ENCODE measurements at regions not wholly inside any gene's neighbourhood (a gene's known extent, or its start where the extent isn't known, plus 50 kb on each side); places are given as distances from the start of the nearest gene placed in this dataset.
A peak's percentile ranks its signal among the peaks of the same experiment; 100 is the strongest.

- H3K27ac ChIP-seq (ENCODE audit: low read depth, low read length), result no peak overlapping the region
- DNase-seq (ENCODE audit: low read depth in 4 of 6, low spot score in 6 of 6), result no peak
- no peak overlapping the region for H3K4me3 ChIP-seq (ENCODE audit: low read depth, low read length)
- no CpG with 5 or more reads among the region's 4 CpGs for WGBS (ENCODE audit: insufficient coverage)
- H3K4me1 ChIP-seq (ENCODE audit: control insufficient read depth, insufficient read depth, low read length), result no peaks in the 10 kb centered on the region
- H3K27me3 ChIP-seq (ENCODE audit: control insufficient read depth, insufficient read depth, low read length), result no peaks in the 10 kb centered on the region
- no peaks in the 10 kb centered on the region for H3K9me3 ChIP-seq (ENCODE audit: control insufficient read depth, insufficient read depth, low read length)
- no peaks in the 10 kb centered on the region for H3K36me3 ChIP-seq (ENCODE audit: control insufficient read depth, insufficient read depth, low read length)
These were observed 977.5 kb upstream of the SPRY2 start for GRCh38 chr13:81318231-81319019.

GRCh38 chr13:81314461-81314860 lies 973.5 kb upstream of the SPRY2 start:
- WGBS (ENCODE audit: insufficient coverage), result 57% methylated on average over 1 of the region's 3 CpGs

DNA sequence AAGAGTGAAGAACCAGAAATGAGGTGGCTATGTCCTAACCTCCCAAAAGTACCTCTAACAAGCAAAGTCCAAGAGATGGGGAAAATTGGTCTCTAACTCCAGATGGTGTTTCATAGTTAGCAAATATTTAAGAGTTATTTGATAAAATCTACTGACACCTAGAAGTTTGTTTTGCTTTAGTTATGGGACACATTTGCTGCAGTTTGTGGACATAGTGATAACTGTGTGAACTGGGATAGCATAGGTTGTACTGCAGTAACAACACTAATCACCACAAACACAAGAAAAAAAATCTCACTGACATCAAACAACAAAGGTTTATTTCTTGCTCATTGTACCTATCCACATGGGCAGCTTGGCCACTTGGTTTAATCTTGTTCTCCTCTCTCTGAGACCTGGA lies 965.0 kb upstream of the SPRY2 start:
- Histone ChIP-seq H3K27ac (ENCODE audit: low read depth, low read length) (no peak overlapping the region), H3K36me3 (ENCODE audit: control insufficient read depth, insufficient read depth, low read length) (no peaks in the 10 kb centered on the region), H3K27me3 (ENCODE audit: control insufficient read depth, insufficient read depth, low read length) (no peaks in the 10 kb centered on the region), H3K4me3 (ENCODE audit: low read depth, low read length) (no peak overlapping the region), H3K9me3 (ENCODE audit: control insufficient read depth, insufficient read depth, low read length) (no peaks in the 10 kb centered on the region), H3K4me1 (ENCODE audit: control insufficient read depth, insufficient read depth, low read length) (no peaks in the 10 kb centered on the region)
- DNase-seq (ENCODE audit: low read depth in 4 of 6, low spot score in 6 of 6), result no peak

More at GRCh38 chr13:81314461-81314860, 973.5 kb upstream of the SPRY2 start:
- H3K4me3 ChIP-seq (ENCODE audit: low read depth, low read length), result no peak overlapping the region
- H3K4me1 ChIP-seq (ENCODE audit: control insufficient read depth, insufficient read depth, low read length), result no peaks in the 10 kb centered on the region
- DNase-seq (ENCODE audit: low read depth in 4 of 6, low spot score in 6 of 6), result peak in 2 of 6 donors; percentile 7 to 82
- no peaks in the 10 kb centered on the region for H3K36me3 ChIP-seq (ENCODE audit: control insufficient read depth, insufficient read depth, low read length)
- no peak overlapping the region for H3K27ac ChIP-seq (ENCODE audit: low read depth, low read length)
- H3K27me3 ChIP-seq (ENCODE audit: control insufficient read depth, insufficient read depth, low read length), result no peaks in the 10 kb centered on the region
- H3K9me3 ChIP-seq (ENCODE audit: control insufficient read depth, insufficient read depth, low read length), result no peaks in the 10 kb centered on the region

DNA sequence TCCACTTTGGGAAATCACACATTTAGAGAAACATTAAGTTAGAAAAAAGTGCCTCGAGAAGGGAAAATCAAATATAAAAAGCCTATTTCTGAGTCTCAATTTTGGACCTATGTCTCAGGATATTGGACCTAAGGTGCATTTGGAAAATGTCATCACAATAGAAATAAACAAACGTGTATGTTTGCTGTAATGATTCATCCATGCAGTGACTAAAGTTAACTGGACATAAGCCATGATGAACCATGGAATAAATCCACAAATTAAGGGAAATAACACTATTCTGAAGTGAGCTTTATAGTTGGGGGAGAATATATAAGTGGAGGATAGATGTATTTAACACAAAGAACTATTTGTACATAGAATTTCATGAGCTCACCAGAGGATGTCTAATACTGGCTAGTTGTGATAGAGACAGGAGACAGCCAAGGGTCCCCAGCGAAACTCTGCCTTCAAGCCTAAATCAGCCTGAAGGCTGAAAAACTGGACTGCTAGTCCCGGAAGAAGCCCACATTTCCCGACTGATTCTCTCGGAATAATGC lies 963.3 kb upstream of the SPRY2 start:
- H3K27ac ChIP-seq (ENCODE audit: low read depth, low read length), result no peak overlapping the region
- no peaks in the 10 kb centered on the region for H3K4me1 ChIP-seq (ENCODE audit: control insufficient read depth, insufficient read depth, low read length)
- no peaks in the 10 kb centered on the region for H3K27me3 ChIP-seq (ENCODE audit: control insufficient read depth, insufficient read depth, low read length)
- no peak overlapping the region for H3K4me3 ChIP-seq (ENCODE audit: low read depth, low read length)
- WGBS (ENCODE audit: insufficient coverage), result 82% methylated on average over 2 of the region's 6 CpGs
- no peaks in the 10 kb centered on the region for H3K9me3 ChIP-seq (ENCODE audit: control insufficient read depth, insufficient read depth, low read length)
- H3K36me3 ChIP-seq (ENCODE audit: control insufficient read depth, insufficient read depth, low read length), result no peaks in the 10 kb centered on the region
- DNase-seq (ENCODE audit: low read depth in 4 of 6, low spot score in 6 of 6), result no peak

DNA sequence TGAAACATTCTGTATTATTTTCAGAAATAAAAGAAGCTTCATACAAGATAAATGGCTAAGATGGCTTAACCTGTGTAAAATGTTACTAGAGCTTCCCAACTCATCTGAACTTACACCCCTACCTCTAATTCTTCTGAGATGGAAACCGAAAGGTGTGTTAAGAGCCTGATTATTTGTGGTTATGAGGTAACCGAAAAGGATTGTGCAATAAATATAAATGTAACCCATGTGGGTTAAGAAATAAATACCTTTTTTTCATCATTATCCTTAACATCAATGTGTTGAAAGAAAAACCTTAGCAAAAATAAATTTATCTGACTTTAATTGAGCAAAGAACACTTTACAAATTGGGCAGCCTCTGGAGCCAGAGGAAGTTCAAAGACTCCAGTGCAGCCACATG lies 961.8 kb upstream of the SPRY2 start:
- no CpG with 5 or more reads among the region's 2 CpGs for WGBS (ENCODE audit: insufficient coverage)
- no peaks in the 10 kb centered on the region for H3K9me3 ChIP-seq (ENCODE audit: control insufficient read depth, insufficient read depth, low read length)
- H3K27me3 ChIP-seq (ENCODE audit: control insufficient read depth, insufficient read depth, low read length), result no peaks in the 10 kb centered on the region

GRCh38 chr13:81302125-81302524 lies 961.2 kb upstream of the SPRY2 start:
- no peaks in the 10 kb centered on the region for H3K4me1 ChIP-seq (ENCODE audit: control insufficient read depth, insufficient read depth, low read length)

More for the DNA sequence above, 961.8 kb upstream of the SPRY2 start:
- Histone ChIP-seq H3K4me3 (ENCODE audit: low read depth, low read length) (no peak overlapping the region), H3K36me3 (ENCODE audit: control insufficient read depth, insufficient read depth, low read length) (no peaks in the 10 kb centered on the region), H3K27ac (ENCODE audit: low read depth, low read length) (no peak overlapping the region), H3K4me1 (ENCODE audit: control insufficient read depth, insufficient read depth, low read length) (no peaks in the 10 kb centered on the region)
- DNase-seq (ENCODE audit: low read depth in 4 of 6, low spot score in 6 of 6), result no peak

GRCh38 chr13:81295177-81295576 lies 954.3 kb upstream of the SPRY2 start:
- no peak for DNase-seq (ENCODE audit: low read depth in 4 of 6, low spot score in 6 of 6)
- H3K36me3 ChIP-seq (ENCODE audit: control insufficient read depth, insufficient read depth, low read length), result no peaks in the 10 kb centered on the region
- no peak overlapping the region for H3K27ac ChIP-seq (ENCODE audit: low read depth, low read length)
- no peaks in the 10 kb centered on the region for H3K9me3 ChIP-seq (ENCODE audit: control insufficient read depth, insufficient read depth, low read length)
- H3K4me3 ChIP-seq (ENCODE audit: low read depth, low read length), result no peak overlapping the region
- H3K4me1 ChIP-seq (ENCODE audit: control insufficient read depth, insufficient read depth, low read length), result no peaks in the 10 kb centered on the region
- no peaks in the 10 kb centered on the region for H3K27me3 ChIP-seq (ENCODE audit: control insufficient read depth, insufficient read depth, low read length)

More at GRCh38 chr13:81302125-81302524, 961.2 kb upstream of the SPRY2 start:
- Histone ChIP-seq H3K9me3 (ENCODE audit: control insufficient read depth, insufficient read depth, low read length) (no peaks in the 10 kb centered on the region), H3K27ac (ENCODE audit: low read depth, low read length) (no peak overlapping the region), H3K27me3 (ENCODE audit: control insufficient read depth, insufficient read depth, low read length) (no peaks in the 10 kb centered on the region), H3K36me3 (ENCODE audit: control insufficient read depth, insufficient read depth, low read length) (no peaks in the 10 kb centered on the region), H3K4me3 (ENCODE audit: low read depth, low read length) (no peak overlapping the region)
- DNase-seq (ENCODE audit: low read depth in 4 of 6, low spot score in 6 of 6), result no peak

GRCh38 chr13:81293594-81294164 lies 952.8 kb upstream of the SPRY2 start:
- Histone ChIP-seq H3K4me1 (ENCODE audit: control insufficient read depth, insufficient read depth, low read length) (no peaks in the 10 kb centered on the region), H3K4me3 (ENCODE audit: low read depth, low read length) (no peak overlapping the region), H3K27ac (ENCODE audit: low read depth, low read length) (no peak overlapping the region), H3K36me3 (ENCODE audit: control insufficient read depth, insufficient read depth, low read length) (no peaks in the 10 kb centered on the region), H3K27me3 (ENCODE audit: control insufficient read depth, insufficient read depth, low read length) (no peaks in the 10 kb centered on the region), H3K9me3 (ENCODE audit: control insufficient read depth, insufficient read depth, low read length) (no peaks in the 10 kb centered on the region)
- WGBS (ENCODE audit: insufficient coverage), result 73% methylated on average over 2 of the region's 2 CpGs
- no peak for DNase-seq (ENCODE audit: low read depth in 4 of 6, low spot score in 6 of 6)

- Histone ChIP-seq H3K4me1 (ENCODE audit: control insufficient read depth, insufficient read depth, low read length) (no peaks in the 10 kb centered on the region), H3K27ac (ENCODE audit: low read depth, low read length) (no peak overlapping the region), H3K36me3 (ENCODE audit: control insufficient read depth, insufficient read depth, low read length) (no peaks in the 10 kb centered on the region), H3K27me3 (ENCODE audit: control insufficient read depth, insufficient read depth, low read length) (no peaks in the 10 kb centered on the region), H3K9me3 (ENCODE audit: control insufficient read depth, insufficient read depth, low read length) (no peaks in the 10 kb centered on the region), H3K4me3 (ENCODE audit: low read depth, low read length) (no peak overlapping the region)
- no peak for DNase-seq (ENCODE audit: low read depth in 4 of 6, low spot score in 6 of 6)
These were observed 942.6 kb upstream of the SPRY2 start for GRCh38 chr13:81283561-81283960.

- WGBS (ENCODE audit: insufficient coverage), result 88% methylated on average over 1 of the region's 2 CpGs
- no peaks in the 10 kb centered on the region for H3K27me3 ChIP-seq (ENCODE audit: control insufficient read depth, insufficient read depth, low read length)
- peak in 1 of 6 donors; percentile 5 for DNase-seq (ENCODE audit: low read depth in 4 of 6, low spot score in 6 of 6)
- H3K4me3 ChIP-seq (ENCODE audit: low read depth, low read length), result no peak overlapping the region
- no peaks in the 10 kb centered on the region for H3K9me3 ChIP-seq (ENCODE audit: control insufficient read depth, insufficient read depth, low read length)
- no peak overlapping the region for H3K27ac ChIP-seq (ENCODE audit: low read depth, low read length)
- no peaks in the 10 kb centered on the region for H3K4me1 ChIP-seq (ENCODE audit: control insufficient read depth, insufficient read depth, low read length)
- H3K36me3 ChIP-seq (ENCODE audit: control insufficient read depth, insufficient read depth, low read length), result no peaks in the 10 kb centered on the region
These were observed 942.1 kb upstream of the SPRY2 start for GRCh38 chr13:81283062-81283461.
